ENCODE measurements at regions not wholly inside any gene's neighbourhood (a gene's known extent, or its start where the extent isn't known, plus 50 kb on each side); places are given as distances from the start of the nearest gene placed in this dataset.

GRCh38 chr3:135440746-135441145 lies 524.8 kb upstream of the PPP2R3A start:
- H3K14ac ChIP-seq (ENCODE audit: low read length): no peak overlapping the region
- no peak overlapping the region for H4K12ac ChIP-seq (ENCODE audit: low read depth, low read length)
- no peak overlapping the region for H2AFZ ChIP-seq (ENCODE audit: insufficient read depth, low read length, poor library complexity)
- H3K18ac ChIP-seq (ENCODE audit: low read length): no peak overlapping the region
- DNase-seq: no peak
- H4K91ac ChIP-seq (ENCODE audit: low read depth, low read length): no peak overlapping the region
- H3K9me3 ChIP-seq (ENCODE audit: insufficient read depth, low read depth, low read length): peaks cover 3% of the 10 kb centered on the region
- no peak overlapping the region for H2BK12ac ChIP-seq (ENCODE audit: low read length)
- H3K23ac ChIP-seq (ENCODE audit: low read length): no peak overlapping the region
- H2AK5ac ChIP-seq (ENCODE audit: low read length): no peak overlapping the region
- H3K9ac ChIP-seq (ENCODE audit: low read length): no peak overlapping the region
- H3K4me1 ChIP-seq (ENCODE audit: control insufficient read depth in 1 of 2, insufficient read depth in 2 of 2, low read length in 2 of 2): no peaks in the 10 kb centered on the region
- WGBS (ENCODE audit: extremely low coverage, insufficient coverage, insufficient read length): no CpG with 5 or more reads among the region's 4 CpGs
- H3K27me3 ChIP-seq (ENCODE audit: insufficient read depth, low read length): no peaks in the 10 kb centered on the region
- H2BK120ac ChIP-seq (ENCODE audit: insufficient read depth, low read length, poor library complexity): no peak overlapping the region
- H2BK5ac ChIP-seq (ENCODE audit: low read depth, low read length, poor library complexity): no peak overlapping the region
- H3K79me1 ChIP-seq (ENCODE audit: low read length): no peaks in the 10 kb centered on the region
- H3K4me3 ChIP-seq (ENCODE audit: low read depth, low read length): no peak overlapping the region
- no peaks in the 10 kb centered on the region for H3K79me2 ChIP-seq (ENCODE audit: control insufficient read depth, insufficient read depth, low read length, poor library complexity)
- no peak overlapping the region for H4K8ac ChIP-seq (ENCODE audit: low read depth, low read length)
- no peaks in the 10 kb centered on the region for H3K36me3 ChIP-seq (ENCODE audit: control insufficient read depth in 1 of 2, insufficient read depth in 2 of 2, low read length in 2 of 2)
- no peak overlapping the region for H3K4ac ChIP-seq (ENCODE audit: low read depth, low read length)
- no peak overlapping the region for H3K4me2 ChIP-seq (ENCODE audit: low read length)
- H3K27ac ChIP-seq (ENCODE audit: low read depth, low read length): no peak overlapping the region

DNA sequence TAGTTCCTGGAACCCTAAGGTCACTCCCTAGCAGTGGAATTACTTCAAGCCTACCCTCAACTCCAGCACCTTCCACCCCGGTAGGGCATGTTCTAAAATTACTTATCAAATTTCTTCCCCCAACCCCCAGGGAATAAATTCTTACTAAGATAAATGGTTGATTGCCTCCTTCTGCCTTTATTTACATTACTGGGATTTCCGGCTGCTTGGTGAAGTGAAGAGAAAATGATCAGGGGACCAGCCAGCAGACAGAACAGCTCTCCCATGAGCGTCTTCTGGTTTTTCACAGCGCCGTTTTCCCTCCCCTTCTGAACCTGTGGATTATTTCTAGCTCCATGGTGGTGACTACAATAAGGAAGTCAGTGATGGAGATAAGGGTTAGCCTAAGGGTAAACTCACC lies 521.5 kb upstream of the PPP2R3A start:
- H2BK12ac ChIP-seq (ENCODE audit: low read length): no peak overlapping the region
- H4K12ac ChIP-seq (ENCODE audit: low read depth, low read length): no peak overlapping the region
- H3K14ac ChIP-seq (ENCODE audit: low read length): no peak overlapping the region
- no peak overlapping the region for H2AK5ac ChIP-seq (ENCODE audit: low read length)
- H3K18ac ChIP-seq (ENCODE audit: low read length): no peak overlapping the region
- no peaks in the 10 kb centered on the region for H3K27me3 ChIP-seq (ENCODE audit: insufficient read depth, low read length)
- no peak overlapping the region for H2BK120ac ChIP-seq (ENCODE audit: insufficient read depth, low read length, poor library complexity)
- H3K9ac ChIP-seq (ENCODE audit: low read length): no peak overlapping the region
- no peak overlapping the region for H3K27ac ChIP-seq (ENCODE audit: low read depth, low read length)
- WGBS (ENCODE audit: extremely low coverage, insufficient coverage, insufficient read length): no CpG with 5 or more reads among the region's 5 CpGs
- H4K91ac ChIP-seq (ENCODE audit: low read depth, low read length): no peak overlapping the region
- no peak overlapping the region for H3K4ac ChIP-seq (ENCODE audit: low read depth, low read length)
- peaks cover 3% of the 10 kb centered on the region for H3K9me3 ChIP-seq (ENCODE audit: insufficient read depth, low read depth, low read length)
- DNase-seq: no peak
- no peak overlapping the region for H2AFZ ChIP-seq (ENCODE audit: insufficient read depth, low read length, poor library complexity)
- no peaks in the 10 kb centered on the region for H3K4me1 ChIP-seq (ENCODE audit: control insufficient read depth in 1 of 2, insufficient read depth in 2 of 2, low read length in 2 of 2)
- H3K79me2 ChIP-seq (ENCODE audit: control insufficient read depth, insufficient read depth, low read length, poor library complexity): no peaks in the 10 kb centered on the region
- H3K79me1 ChIP-seq (ENCODE audit: low read length): no peaks in the 10 kb centered on the region
- H3K4me2 ChIP-seq (ENCODE audit: low read length): no peak overlapping the region
- H3K4me3 ChIP-seq (ENCODE audit: low read depth, low read length): no peak overlapping the region
- H3K23ac ChIP-seq (ENCODE audit: low read length): no peak overlapping the region
- no peak overlapping the region for H4K8ac ChIP-seq (ENCODE audit: low read depth, low read length)
- H3K36me3 ChIP-seq (ENCODE audit: control insufficient read depth in 1 of 2, insufficient read depth in 2 of 2, low read length in 2 of 2): no peaks in the 10 kb centered on the region
- H2BK5ac ChIP-seq (ENCODE audit: low read depth, low read length, poor library complexity): no peak overlapping the region

DNA sequence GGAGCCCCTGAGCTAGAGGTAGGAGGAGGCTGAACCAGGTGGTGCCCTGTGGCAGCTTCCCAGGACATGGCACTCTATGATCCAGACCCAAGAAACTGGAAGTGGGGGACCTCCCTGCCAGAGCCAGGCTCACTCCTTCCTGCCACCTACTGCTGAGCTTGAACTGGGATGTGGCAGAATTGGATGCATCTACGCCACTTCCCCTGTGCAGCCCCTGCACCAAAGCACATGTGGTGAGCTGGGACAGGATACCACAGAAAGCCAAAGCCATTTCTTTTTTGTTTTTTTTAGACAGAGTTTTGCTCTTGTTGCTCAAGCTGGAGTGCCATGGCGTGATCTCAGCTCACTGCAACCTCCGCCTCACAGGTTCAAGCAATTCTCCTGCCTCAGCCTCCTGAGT lies 518.0 kb upstream of the PPP2R3A start:
- no peak overlapping the region for H4K91ac ChIP-seq (ENCODE audit: low read depth, low read length)
- no peak overlapping the region for H3K4me3 ChIP-seq (ENCODE audit: low read depth, low read length)
- no peak overlapping the region for H4K12ac ChIP-seq (ENCODE audit: low read depth, low read length)
- H3K4ac ChIP-seq (ENCODE audit: low read depth, low read length): no peak overlapping the region
- H2AFZ ChIP-seq (ENCODE audit: insufficient read depth, low read length, poor library complexity): no peak overlapping the region
- no peak overlapping the region for H3K27ac ChIP-seq (ENCODE audit: low read depth, low read length)
- H3K23ac ChIP-seq (ENCODE audit: low read length): no peak overlapping the region
- no peak for DNase-seq
- H3K27me3 ChIP-seq (ENCODE audit: insufficient read depth, low read length): no peaks in the 10 kb centered on the region
- H2AK5ac ChIP-seq (ENCODE audit: low read length): no peak overlapping the region
- H3K4me2 ChIP-seq (ENCODE audit: low read length): no peak overlapping the region
- H4K8ac ChIP-seq (ENCODE audit: low read depth, low read length): no peak overlapping the region
- H2BK120ac ChIP-seq (ENCODE audit: insufficient read depth, low read length, poor library complexity): no peak overlapping the region
- H2BK12ac ChIP-seq (ENCODE audit: low read length): no peak overlapping the region
- WGBS (ENCODE audit: extremely low coverage, insufficient coverage, insufficient read length): no CpG with 5 or more reads among the region's 3 CpGs
- no peak overlapping the region for H3K9ac ChIP-seq (ENCODE audit: low read length)
- peaks cover 3% of the 10 kb centered on the region for H3K9me3 ChIP-seq (ENCODE audit: insufficient read depth, low read depth, low read length)
- H3K79me2 ChIP-seq (ENCODE audit: control insufficient read depth, insufficient read depth, low read length, poor library complexity): no peaks in the 10 kb centered on the region
- no peak overlapping the region for H3K18ac ChIP-seq (ENCODE audit: low read length)
- H3K4me1 ChIP-seq (ENCODE audit: control insufficient read depth in 1 of 2, insufficient read depth in 2 of 2, low read length in 2 of 2): no peaks in the 10 kb centered on the region
- H2BK5ac ChIP-seq (ENCODE audit: low read depth, low read length, poor library complexity): no peak overlapping the region
- no peak overlapping the region for H3K14ac ChIP-seq (ENCODE audit: low read length)
- H3K79me1 ChIP-seq (ENCODE audit: low read length): no peaks in the 10 kb centered on the region
- no peaks in the 10 kb centered on the region for H3K36me3 ChIP-seq (ENCODE audit: control insufficient read depth in 1 of 2, insufficient read depth in 2 of 2, low read length in 2 of 2)

- Histone ChIP-seq H2BK12ac (ENCODE audit: low read length) (no peak overlapping the region), H3K27me3 (ENCODE audit: insufficient read depth, low read length) (no peaks in the 10 kb centered on the region), H4K8ac (ENCODE audit: low read depth, low read length) (no peak overlapping the region), H3K27ac (ENCODE audit: low read depth, low read length) (no peak overlapping the region), H3K4me1 (ENCODE audit: control insufficient read depth in 1 of 2, insufficient read depth in 2 of 2, low read length in 2 of 2) (no peaks in the 10 kb centered on the region), H3K36me3 (ENCODE audit: control insufficient read depth in 1 of 2, insufficient read depth in 2 of 2, low read length in 2 of 2) (no peaks in the 10 kb centered on the region), H3K4ac (ENCODE audit: low read depth, low read length) (no peak overlapping the region), H2BK5ac (ENCODE audit: low read depth, low read length, poor library complexity) (no peak overlapping the region), H3K9me3 (ENCODE audit: insufficient read depth, low read depth, low read length) (peaks cover 3% of the 10 kb centered on the region), H4K12ac (ENCODE audit: low read depth, low read length) (no peak overlapping the region), H3K79me2 (ENCODE audit: control insufficient read depth, insufficient read depth, low read length, poor library complexity) (no peaks in the 10 kb centered on the region), H4K91ac (ENCODE audit: low read depth, low read length) (no peak overlapping the region), H2BK120ac (ENCODE audit: insufficient read depth, low read length, poor library complexity) (no peak overlapping the region), H2AK5ac (ENCODE audit: low read length) (no peak overlapping the region), H3K4me3 (ENCODE audit: low read depth, low read length) (no peak overlapping the region), H2AFZ (ENCODE audit: insufficient read depth, low read length, poor library complexity) (no peak overlapping the region), H3K14ac (ENCODE audit: low read length) (no peak overlapping the region), H3K23ac (ENCODE audit: low read length) (no peak overlapping the region), H3K18ac (ENCODE audit: low read length) (no peak overlapping the region), H3K9ac (ENCODE audit: low read length) (no peak overlapping the region), H3K79me1 (ENCODE audit: low read length) (no peaks in the 10 kb centered on the region), H3K4me2 (ENCODE audit: low read length) (no peak overlapping the region)
- DNase-seq: no peak
Observed at GRCh38 chr3:135448520-135448919, 517.0 kb upstream of the PPP2R3A start.

- no peak overlapping the region for H3K27ac ChIP-seq (ENCODE audit: low read depth, low read length)
- no peak overlapping the region for H3K23ac ChIP-seq (ENCODE audit: low read length)
- DNase-seq: no peak
- H4K8ac ChIP-seq (ENCODE audit: low read depth, low read length): no peak overlapping the region
- H3K4me2 ChIP-seq (ENCODE audit: low read length): no peak overlapping the region
- WGBS (ENCODE audit: extremely low coverage, insufficient coverage, insufficient read length): no CpG with 5 or more reads among the region's 1 CpG
- H2AK5ac ChIP-seq (ENCODE audit: low read length): no peak overlapping the region
- H4K91ac ChIP-seq (ENCODE audit: low read depth, low read length): no peak overlapping the region
- H2BK5ac ChIP-seq (ENCODE audit: low read depth, low read length, poor library complexity): no peak overlapping the region
- H3K27me3 ChIP-seq (ENCODE audit: insufficient read depth, low read length): no peaks in the 10 kb centered on the region
- H2BK12ac ChIP-seq (ENCODE audit: low read length): no peak overlapping the region
- H3K79me2 ChIP-seq (ENCODE audit: control insufficient read depth, insufficient read depth, low read length, poor library complexity): no peaks in the 10 kb centered on the region
- no peaks in the 10 kb centered on the region for H3K4me1 ChIP-seq (ENCODE audit: control insufficient read depth in 1 of 2, insufficient read depth in 2 of 2, low read length in 2 of 2)
- H3K79me1 ChIP-seq (ENCODE audit: low read length): no peaks in the 10 kb centered on the region
- no peak overlapping the region for H3K14ac ChIP-seq (ENCODE audit: low read length)
- H4K12ac ChIP-seq (ENCODE audit: low read depth, low read length): no peak overlapping the region
- no peak overlapping the region for H3K18ac ChIP-seq (ENCODE audit: low read length)
- H3K36me3 ChIP-seq (ENCODE audit: control insufficient read depth in 1 of 2, insufficient read depth in 2 of 2, low read length in 2 of 2): no peaks in the 10 kb centered on the region
- no peak overlapping the region for H2BK120ac ChIP-seq (ENCODE audit: insufficient read depth, low read length, poor library complexity)
- H3K4me3 ChIP-seq (ENCODE audit: low read depth, low read length): no peak overlapping the region
- H3K4ac ChIP-seq (ENCODE audit: low read depth, low read length): no peak overlapping the region
- no peak overlapping the region for H2AFZ ChIP-seq (ENCODE audit: insufficient read depth, low read length, poor library complexity)
- peaks cover 3% of the 10 kb centered on the region for H3K9me3 ChIP-seq (ENCODE audit: insufficient read depth, low read depth, low read length)
- no peak overlapping the region for H3K9ac ChIP-seq (ENCODE audit: low read length)
Observed at GRCh38 chr3:135449046-135449445, 516.5 kb upstream of the PPP2R3A start.

All from trophoblast cell (in vitro differentiated cells and primary cell).